ENCODE measurements at regions not wholly inside any gene's neighbourhood (a gene's known extent, or its start where the extent isn't known, plus 50 kb on each side); places are given as distances from the start of the nearest gene placed in this dataset.

- no peak for TF ChIP-seq POLR2A (IDR thresholded peaks at IDR 0.05; ENCODE audit: low read depth, low read length)
- TF ChIP-seq POLR2AphosphoS5 (IDR thresholded peaks at IDR 0.05; ENCODE audit: low read depth, low read length), result no peak
- TF ChIP-seq POU2F2 (IDR thresholded peaks at IDR 0.05; ENCODE audit: low read depth, low read length), result no peak
- TF ChIP-seq SPI1 (IDR thresholded peaks at IDR 0.05; ENCODE audit: low read depth, low read length), result no peak
These were observed 54.5 kb upstream of the PSD2 start for GRCh38 chr5:139740992-139741672.

Data from GM12891 (cell line).